ENCODE measurements at regions not wholly inside any gene's neighbourhood (a gene's known extent, or its start where the extent isn't known, plus 50 kb on each side); places are given as distances from the start of the nearest gene placed in this dataset.

DNA sequence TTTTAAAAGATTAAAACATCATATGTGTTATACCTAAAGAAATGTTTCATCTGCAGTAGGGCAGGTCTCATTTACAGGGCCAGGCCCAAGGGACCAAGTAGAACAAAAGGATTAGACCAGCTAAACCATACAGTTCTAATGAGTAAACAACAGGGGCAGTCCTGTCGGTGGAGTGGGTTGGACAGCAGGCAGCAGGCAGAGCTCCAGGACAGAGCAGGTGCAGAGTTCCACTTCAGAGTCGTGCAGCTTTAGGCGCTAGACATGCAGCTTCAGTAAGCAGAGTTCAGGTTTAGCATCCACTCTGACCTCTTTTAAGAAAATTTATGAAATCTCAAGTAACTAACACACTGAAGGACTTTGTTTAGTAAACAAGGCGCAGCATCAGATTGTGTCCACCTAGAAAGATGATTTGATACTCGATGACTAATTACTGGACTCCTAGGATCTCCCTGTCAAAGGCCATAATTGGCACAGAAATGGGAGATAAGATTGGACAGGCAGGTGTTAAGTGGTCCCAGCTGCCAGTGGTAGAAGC lies 487.7 kb upstream of the INTU start:
- DNase-seq: no peak

DNA sequence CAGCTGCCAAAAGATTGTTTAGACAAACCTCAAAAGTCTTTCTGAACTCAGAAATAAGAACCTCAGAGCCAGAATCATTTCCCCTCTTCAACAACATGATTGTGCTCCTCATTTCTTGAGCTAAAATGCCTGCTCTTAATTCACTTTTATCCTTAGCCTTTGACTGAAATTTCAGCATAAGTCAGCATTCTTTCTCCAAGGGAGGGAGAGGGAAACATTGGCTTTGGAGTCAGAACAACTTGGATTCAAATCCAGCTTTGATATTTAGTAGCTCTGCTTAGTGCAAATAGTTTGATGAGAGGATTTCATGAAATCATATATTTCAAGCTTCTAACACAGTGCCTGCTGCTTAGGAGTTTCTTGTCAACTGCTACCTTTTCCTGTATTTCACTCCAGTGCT lies 484.6 kb upstream of the INTU start:
- no peak for DNase-seq

DNA sequence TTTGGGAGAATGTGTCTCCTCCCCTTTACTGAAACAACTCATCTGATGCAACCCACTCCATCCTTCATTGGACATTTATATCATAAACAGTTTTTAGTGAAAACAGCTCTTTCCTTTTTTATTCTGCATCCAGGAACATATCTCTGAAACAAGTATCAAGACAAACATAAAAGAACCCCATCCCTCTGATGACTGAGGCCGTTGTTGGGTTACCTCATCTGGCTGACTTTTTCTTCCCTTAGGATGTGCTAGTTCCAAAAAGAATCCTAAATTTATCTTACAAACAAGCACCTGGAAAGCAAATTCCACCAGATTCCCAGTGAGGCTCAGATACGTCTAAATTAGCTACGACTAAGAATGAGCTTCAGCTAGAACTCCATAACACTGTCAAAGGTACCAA lies 483.7 kb upstream of the INTU start:
- no peak for DNase-seq

DNA sequence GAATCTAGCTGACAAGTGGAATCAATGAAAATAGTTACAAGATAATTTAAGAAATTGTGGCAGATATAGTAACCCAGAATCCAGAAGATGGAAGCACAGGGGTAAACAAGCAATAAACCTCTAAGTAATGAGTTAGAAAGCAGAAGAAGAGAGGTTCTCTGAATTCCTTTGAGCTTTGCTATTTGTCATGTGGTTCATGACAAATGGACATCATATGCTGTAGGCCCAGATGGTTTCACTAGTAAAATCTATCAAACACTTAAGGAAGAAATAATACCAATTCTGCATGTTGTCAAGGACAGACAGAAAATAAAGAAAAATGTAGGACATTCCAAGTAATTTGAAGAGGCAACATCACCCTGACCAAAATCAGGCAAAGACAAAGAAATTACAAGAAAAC lies 480.8 kb upstream of the INTU start:
- DNase-seq: no peak

DNA sequence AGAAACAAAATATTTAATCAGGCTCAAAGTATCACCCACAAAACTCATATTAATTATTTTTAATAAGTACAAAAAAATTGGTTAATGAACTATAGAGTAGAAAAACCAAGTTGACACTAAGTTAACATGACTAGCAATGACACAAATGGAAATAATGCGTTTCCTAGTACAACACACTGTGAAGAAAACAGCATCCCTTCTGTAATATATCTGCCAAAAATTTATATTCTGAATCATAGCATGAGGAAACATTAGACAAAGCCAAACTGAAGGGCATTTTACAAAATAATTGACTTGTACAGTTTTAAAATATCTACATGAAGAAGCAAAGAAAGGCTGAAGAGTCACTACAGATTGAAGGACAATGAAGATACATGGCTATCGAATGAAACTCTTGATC lies 477.6 kb upstream of the INTU start:
- no peak for DNase-seq

DNA sequence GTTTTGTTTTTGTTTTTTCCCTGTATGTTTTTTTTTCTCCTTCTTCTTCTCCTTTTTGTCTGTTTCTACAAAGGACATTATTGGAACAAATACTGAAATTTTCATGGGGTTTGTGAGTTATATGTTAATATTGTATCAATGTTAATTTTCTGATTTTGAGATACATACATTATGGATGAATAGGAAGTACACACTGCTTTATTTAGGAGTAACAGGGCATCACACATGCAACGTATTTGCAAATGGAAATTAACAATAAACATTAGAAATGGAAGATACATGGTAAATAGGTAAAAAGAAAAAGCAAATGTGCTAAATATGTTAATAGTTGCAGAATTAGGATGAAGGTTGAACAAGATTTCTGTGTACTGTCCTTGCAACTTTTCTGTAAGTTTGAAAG lies 477.2 kb upstream of the INTU start:
- no peak for DNase-seq

DNA sequence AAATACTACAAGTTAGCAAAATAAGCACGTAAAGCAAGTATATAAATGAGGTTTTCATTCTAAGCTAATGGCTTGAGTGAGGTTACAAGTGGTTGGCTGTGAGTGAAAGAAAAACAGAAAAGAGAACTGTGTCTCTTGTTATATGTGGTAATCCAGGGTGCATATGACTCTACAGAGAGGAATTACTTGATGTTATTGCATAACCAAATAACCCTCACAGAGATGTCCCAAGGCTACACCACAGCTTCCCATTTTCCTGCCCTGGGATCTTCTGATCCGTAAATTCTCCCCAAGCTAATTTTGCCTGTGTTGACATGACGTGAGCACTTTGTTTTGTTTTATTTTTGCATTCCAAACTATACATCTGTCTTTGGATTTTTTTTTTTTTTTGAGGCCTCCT lies 470.0 kb upstream of the INTU start:
- no peak for DNase-seq

DNA sequence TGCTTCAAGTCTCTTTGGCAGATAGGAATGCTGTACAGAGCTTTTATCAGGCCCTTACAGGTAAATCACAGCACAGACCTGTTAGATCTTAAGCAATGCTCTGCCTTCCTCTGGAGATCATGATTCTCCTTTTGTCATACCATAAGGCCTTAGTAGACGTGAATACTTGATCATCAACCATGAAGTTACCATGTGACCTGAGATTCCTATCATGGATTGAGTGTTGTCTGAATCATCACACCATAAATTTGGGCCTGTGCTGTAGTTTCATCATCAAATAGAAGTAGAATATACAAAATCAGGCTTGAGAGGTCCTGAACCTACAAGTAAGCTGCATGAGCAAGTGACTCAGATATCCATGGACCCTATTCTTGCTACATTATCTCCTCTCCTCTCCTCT lies 466.8 kb upstream of the INTU start:
- DNase-seq: no peak

DNA sequence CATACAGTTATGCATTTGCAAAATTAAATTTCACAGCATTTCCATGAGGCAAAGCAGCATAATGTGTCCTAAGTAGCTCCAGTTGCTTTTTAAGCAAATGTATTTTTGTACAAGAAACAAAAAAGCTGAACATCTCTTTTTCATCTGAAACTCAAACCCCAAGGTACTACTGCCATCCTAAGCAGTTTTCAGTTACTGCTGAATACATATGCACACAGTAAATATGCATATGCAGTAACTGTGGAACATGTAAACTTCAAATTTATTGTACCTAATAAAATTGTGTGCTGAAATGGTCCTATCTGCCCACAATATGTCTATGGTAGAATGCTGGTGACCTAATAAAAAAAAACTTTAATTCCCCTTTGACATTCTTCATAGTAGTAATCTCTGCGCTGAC lies 458.6 kb upstream of the INTU start:
- no peak for DNase-seq

DNA sequence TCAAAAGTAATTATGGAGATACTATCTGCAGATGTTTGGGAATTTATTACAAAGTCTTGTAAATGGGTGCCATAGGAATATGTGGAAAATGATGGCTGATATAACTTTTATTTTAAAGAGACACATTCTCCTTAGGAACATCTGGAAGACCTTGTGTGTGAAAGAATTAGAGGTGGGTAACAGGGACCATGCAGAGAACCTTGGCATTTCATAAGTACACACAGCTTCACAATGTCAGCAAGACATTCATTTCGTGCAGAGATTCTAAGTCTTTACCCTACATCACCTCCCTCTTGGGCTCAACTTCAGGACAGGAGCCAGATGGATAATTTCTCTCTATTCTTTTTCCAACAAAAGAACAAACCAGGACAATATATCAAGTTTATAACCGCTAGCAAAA lies 458.1 kb upstream of the INTU start:
- no peak for DNase-seq

DNA sequence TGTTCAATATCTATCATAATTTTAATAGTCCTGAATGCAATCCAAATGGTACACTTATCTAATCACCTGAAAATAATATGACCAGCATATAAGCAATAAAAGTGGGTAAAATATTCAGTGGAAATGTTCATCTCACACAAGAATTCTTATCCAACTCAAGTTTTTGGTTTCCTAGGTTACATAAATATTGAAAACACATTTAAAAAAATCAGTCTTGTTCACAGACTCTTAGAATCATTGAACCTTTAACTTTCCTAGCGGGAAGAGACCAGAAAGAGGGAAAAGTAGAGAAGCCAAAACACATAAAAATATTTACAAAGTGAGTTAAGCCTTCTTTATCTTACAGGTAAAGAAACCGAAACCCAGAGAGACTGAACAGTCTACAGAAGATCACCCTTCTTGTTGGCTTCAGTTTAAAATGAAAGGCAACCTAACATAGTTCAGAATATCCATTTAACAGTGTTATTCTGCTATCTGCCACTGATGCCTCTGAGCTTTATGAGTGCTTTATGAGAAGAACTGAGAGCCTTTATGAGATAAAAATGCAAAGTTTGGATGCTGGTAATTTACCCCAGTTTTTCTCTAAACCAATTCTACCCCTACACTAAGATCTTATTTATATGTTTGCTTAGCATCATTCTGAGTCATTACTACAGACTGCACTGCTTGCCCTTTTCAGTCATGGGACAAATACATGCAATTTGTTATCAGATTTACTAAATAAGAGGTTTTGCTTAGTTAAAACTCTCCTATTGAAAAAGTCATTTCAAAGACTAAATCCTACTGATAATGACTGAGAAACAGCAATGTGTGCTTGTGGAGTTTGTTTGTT lies 453.3 kb upstream of the INTU start:
- no peak for DNase-seq

DNA sequence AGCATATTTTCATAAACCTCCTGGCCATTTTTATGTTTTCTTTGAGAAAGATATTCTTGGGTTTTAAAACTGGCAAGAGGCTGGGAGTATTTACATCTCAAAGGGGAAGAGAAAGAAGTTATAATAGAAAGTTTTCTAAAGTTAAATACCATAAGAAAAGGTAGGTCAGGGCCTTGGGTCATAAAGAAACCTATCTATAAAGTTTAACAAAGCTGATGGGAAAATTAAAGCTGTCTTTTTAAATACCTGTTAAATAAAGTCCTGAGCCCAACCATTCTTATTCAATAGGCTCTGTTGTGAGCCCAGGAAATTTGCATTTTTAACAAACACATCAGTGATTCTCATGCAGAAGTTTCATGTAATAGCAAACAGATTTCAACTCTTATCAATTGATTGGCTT lies 451.8 kb upstream of the INTU start:
- no peak for DNase-seq

DNA sequence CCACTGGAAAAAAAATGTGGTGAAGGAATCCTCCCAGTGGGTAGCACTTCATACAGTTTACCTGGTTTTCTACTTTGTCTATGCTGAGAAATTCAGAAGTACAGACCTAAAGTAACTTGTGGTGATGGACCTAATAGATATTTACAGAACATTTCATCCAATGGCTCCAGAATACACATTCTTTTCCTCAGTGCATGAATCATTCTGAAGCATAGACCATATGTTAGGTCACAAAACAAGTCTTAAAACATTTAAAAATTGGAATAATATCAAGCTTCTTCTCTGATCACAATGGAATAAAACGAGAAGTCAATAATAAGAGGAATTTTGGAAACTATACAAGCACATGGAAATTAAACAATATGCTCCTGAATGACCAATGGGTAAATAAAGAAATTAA lies 450.1 kb upstream of the INTU start:
- no peak for DNase-seq

DNA sequence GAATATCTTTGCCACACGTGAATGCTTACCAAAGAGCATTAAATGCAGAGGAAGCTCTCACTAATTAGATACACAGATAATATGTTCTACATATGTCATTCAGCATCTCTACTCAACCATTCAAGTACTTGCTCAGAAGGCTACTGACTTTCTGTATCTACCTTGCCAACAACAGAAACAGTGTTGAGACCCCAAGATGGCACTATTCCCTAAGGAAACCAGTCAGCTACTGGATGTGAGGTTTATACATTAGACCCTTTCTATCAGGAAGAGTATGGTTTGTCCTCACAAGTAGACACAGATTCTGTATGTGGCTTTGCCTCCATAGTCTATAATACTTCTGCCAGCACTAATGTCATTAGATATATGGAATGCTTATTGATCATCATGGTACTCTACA lies 443.9 kb upstream of the INTU start:
- no peak for DNase-seq

DNA sequence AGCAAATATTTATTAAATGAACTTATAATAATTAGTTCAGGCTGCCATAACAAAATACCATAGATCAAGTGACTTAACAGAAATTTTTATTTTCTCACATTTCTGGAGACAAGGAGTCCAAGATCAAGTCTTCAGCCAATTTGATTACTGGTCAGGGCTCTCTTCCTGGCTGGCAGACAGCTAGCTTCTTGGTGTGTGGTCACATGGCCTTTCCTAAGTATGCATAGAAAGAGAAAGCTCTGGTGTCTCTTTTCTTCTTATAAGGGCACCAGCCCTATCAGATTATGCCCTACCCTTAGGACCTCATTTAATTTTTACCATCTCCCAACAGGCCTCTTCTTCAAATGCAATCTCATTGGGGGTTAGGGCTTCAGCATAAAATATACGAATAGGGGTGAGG lies 438.5 kb upstream of the INTU start:
- DNase-seq: no peak

DNA sequence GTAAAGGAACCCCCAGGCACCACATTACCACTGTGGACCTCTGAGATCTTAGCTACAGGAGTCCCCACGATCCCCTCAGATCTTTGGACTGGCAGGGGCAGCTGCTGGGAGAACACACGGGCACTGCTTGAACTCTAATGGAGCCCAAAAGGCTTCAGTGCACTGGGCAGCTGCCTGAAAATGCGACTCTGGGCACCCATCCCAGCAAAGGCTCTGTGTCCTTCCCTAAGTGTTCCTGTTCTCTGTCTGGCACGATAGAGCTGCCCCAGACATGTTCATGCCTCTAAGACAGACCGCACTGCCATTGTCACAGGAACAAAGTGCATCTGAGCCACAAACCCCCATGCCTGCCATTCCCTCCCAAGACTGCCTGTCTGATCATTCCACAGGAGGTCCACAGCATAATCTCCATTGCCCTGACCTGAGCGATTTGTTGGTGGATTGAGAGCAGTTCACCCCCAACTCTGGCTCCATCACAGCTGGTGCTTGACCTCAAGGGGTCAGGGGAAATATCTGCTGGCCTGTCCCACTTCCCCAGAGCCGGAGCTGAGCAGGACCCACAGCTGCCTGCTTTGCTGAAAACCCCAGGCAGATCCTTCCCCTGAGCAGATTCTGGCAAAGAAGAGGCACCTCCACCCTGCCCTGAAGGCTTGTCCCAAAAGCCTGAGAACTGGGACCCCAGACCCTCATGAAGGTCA lies 436.0 kb upstream of the INTU start:
- no peak for DNase-seq

DNA sequence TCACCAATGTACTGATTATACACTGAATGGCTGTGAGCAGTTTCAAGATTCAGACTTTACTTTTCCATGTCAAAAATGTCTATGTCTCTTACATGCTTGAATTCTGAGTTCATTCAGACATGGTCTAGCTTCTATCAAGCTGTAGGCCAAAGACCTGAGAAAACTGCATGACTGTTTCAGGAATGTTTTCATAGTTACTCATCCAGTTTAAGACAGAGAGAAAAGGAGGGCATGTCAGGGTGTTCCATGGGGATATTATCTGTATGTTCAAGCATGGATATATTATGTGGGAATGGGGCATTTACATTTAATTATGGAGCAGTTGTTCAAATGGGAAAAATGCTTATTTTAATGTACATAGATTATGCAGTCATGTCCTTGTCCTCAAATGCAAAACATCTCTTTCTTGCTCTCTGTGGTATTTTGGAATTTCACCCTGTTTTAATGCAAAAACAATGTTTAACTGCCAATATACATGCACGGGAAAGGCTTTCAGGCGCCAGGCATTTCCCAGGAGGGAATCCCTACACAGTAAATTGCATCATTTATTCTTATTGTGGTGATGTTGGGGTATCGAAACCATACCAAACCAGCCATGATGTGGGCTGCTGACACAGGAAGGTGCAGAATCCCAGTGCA lies 429.1 kb upstream of the INTU start:
- DNase-seq: no peak

DNA sequence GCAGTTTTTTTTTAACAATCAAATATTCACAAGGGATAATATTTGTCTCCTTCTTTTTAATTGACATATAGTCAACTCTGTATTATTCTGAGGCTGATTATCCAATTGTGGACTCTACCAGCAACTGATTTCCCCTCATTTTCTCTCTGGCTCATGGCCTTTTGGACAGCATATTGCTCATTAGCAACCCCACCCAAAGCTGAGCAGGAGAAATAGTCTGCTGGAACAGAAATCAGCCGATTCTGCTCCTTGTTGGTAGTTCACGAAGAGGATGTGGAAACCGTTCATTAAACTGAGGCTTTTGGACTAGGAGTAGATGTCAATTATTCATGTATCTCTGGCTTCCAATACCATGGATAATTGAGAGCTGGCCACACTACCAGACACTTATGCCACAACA lies 428.4 kb upstream of the INTU start:
- no peak for DNase-seq

DNA sequence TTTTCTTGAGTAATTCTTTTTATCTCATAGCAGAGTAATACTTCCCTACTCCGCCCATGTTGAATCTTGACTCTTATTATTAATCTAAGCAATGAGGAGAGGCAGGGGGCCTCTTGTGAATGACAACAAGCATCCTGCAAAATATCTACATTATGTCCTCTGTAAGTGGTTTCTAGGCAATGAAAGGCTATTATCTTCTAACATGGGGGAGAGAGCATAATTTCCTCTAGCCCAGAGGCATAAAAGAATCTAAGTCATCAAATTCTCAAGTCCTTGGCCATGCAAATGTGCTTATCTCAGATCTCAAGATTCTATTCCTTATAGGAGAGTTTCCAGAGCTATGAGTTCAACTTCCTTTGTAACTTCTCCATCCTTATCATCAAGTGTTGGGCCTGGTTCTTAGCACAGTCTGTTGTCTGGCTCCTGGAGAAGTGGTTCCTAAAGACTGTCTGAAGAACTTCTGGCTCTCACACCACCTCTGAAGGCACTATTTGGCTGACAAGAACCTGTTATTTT lies 423.1 kb upstream of the INTU start:
- no peak for DNase-seq

DNA sequence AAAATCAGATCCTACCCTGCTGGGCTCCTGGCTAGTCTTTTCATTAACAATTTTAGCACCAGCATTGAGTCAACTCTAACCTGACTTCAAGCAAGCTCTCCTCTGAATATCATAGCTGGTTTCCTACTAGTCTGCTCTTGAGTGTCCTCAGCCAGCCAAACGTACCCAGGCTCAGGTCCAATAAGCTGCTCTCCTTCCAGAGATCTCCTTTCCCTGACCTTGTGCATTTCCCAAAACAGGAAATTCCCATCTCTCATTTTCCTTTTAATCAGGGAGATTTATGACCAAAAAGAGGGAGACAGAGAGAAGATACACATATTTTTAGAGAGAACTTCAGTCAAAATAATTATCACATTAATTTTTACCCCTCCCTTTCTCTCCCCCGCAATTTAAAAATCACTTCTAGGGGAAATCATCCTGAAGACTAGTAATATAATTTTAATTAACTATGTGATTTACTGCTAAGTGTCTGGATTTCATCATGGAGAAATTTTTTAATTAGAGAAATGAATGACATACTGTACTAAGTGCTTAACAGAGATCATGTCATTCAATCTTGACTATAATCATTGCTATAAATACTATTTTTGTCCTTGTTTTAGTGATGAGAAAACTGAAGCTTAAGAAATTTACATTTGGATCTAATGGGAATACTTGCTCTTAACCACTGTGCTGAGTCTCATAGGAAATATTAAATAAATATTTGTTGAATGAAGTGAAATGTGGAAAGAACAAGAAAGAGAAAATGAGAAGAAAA lies 421.7 kb upstream of the INTU start:
- no peak for DNase-seq

DNA sequence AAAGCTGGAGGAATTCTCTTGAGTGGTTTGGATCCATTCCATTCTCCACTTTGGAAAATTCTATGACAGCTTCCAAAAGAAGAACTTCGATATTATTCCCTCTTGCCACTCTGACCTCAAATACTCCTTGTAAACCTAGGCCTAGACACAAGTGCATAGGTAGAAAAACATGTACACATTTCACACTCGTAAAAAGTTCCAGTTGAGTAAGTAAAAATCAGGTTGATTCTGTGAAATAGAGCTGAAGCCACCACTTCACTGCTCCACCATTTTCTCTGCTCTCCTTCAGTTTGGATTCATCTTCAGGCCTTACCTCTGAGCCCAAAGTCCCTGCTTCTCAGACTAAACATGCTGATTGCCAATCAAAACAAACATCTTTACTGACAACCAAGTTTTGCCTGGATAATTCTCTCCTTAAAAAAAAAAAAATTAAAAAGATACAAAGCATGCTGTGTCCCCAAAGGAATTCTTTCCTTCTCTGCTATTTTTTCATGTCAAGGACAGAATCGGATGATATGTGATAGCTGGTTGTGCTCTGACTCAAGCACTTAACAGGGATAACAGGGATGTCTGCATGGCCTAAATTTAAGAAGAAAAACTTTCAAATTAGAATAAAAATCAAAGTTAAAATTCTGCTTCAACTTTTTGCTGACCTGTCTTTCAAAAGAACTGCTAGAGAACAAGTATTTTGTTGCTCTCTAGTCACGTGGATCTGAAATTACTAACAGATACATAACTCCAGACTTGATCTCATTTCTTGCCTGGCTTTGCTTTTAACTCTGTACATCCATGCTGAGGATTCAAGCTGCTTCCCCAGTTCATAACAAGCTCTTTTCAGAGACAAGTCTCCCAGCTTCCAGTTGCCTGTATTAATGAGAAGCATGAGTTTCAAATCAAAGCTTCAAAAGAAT lies 420.9 kb upstream of the INTU start:
- DNase-seq: no peak

DNA sequence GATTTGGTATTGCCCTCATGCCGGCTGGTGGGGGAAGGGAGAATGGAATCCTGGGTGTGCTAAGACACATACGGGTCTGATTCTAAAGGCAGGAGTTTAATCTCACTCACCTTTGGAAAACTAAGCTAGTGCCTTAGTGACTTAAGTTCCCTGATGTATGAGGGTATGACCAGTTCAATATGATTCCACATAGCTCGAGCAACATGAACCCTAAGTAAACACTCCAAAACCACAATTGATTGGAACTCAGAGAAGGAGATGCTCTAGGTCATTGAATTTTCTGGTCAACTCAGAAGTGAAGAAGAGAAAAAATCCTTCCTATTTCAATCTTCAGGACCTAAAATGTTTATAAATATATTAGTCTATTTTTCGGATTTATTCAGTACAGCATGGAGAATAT lies 420.1 kb upstream of the INTU start:
- no peak for DNase-seq
